K562 (cell line): ENCODE measurements at regions not wholly inside any gene's neighbourhood (a gene's known extent, or its start where the extent isn't known, plus 50 kb on each side); places are given as distances from the start of the nearest gene placed in this dataset.

ENCODE experiments used
- GATAD2B ChIP-seq: fragments of 450-650 bp; IDR thresholded peaks from 2 replicates; pipeline ENCODE4 v1.6.1; 2017; ENCODE audit warnings: mild to moderate bottlenecking, borderline replicate concordance
- JUND ChIP-seq, 2 experiments: IDR thresholded peaks; 2 replicates in 1 of 2; 3 replicates in 1 of 2; pipeline ENCODE4 v1.6.1; 2011; ENCODE audit warnings: borderline replicate concordance in 2 of 2, low read depth in 2 of 2, low read length in 2 of 2, improper control_type of control experiment in 1 of 2, missing biosample characterization in 1 of 2, missing genetic modification characterization in 1 of 2, missing genetic modification reagents in 1 of 2
- TAF1 ChIP-seq: IDR thresholded peaks from 2 replicates; pipeline ENCODE4 v1.6.1; 2011; ENCODE audit warnings: mild to moderate bottlenecking, low read length, moderate library complexity; ENCODE audit not compliant: insufficient read depth, control insufficient read depth, severe bottlenecking; ENCODE audit errors: extremely low read depth
- ZSCAN29 ChIP-seq: fragments of 450-650 bp; IDR thresholded peaks from 2 replicates; pipeline ENCODE4 v1.6.1; 2017

DNA sequence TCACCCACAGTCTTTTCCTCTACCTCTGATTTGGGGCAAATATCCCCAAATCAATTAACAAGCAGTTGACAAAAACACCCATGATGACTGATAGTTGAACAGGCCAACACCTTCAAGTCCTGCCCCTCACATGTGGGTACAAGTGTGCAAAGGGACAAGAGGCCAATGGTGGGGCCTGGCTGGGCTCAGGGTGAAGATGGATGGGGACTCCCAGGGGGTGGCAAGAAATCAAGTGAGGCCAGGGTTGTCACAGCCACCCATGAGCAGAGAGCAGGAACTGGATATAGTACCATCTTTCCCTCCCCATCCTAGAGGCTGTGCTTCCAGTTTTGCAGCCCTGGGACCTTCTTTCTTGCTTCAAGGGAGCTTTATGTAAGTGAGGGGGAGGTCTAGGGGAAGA is 270.2 kb upstream of the TOPAZ1 start:
- TF ChIP-seq TAF1 (no peak), GATAD2B (no peak), JUND (IDR thresholded peaks at IDR 0.05; ENCODE audit: borderline replicate concordance, low read depth, low read length) (no peak), JUND (tag; IDR thresholded peaks at IDR 0.05; ENCODE audit: borderline replicate concordance, low read depth, low read length) (no peak), ZSCAN29 (no peak)
